Activated CD8-positive, alpha-beta memory T cell treated with anti-CD3 and anti-CD28 coated beads, Interleukin-2, amount 10 ng/mL, durations not matched to agents 7 days and 5 days (primary cell): ENCODE measurements at regions not wholly inside any gene's neighbourhood (a gene's known extent, or its start where the extent isn't known, plus 50 kb on each side); places are given as distances from the start of the nearest gene placed in this dataset.

ENCODE experiments used
- ATAC-seq: fragments of 150-1000 bp; cut with Tn5 transposase; one replicate; pipeline ENCODE4 v1.10.0; 2021; ENCODE audit warnings: moderate library complexity
- CTCF ChIA-PET: fragments of 350-600 bp; sonication (Branson Sonifier 250); formaldehyde crosslinking; loops from one replicate; lab custom pipeline; 2021; ENCODE audit warnings: antibody characterized with exemption; lab: Charles Lee
- DNase-seq: peaks from one replicate; pipeline ENCODE4 v3.0.0-alpha.2; 2020
- H3K27ac Mint-ChIP-seq: one replicate; pipeline ENCODE4 v1.8.0; 2021; ENCODE audit warnings: mild to moderate bottlenecking, mixed read lengths
- H3K27me3 Mint-ChIP-seq: one replicate; pipeline ENCODE4 v1.8.0; 2021; ENCODE audit warnings: mixed read lengths
- H3K36me3 Mint-ChIP-seq: one replicate; pipeline ENCODE4 v1.8.0; 2021; ENCODE audit warnings: mild to moderate bottlenecking, mixed read lengths
- H3K4me1 Mint-ChIP-seq: one replicate; pipeline ENCODE4 v1.8.0; 2021; ENCODE audit warnings: mixed read lengths
- H3K4me3 Mint-ChIP-seq: one replicate; pipeline ENCODE4 v1.8.0; 2021; ENCODE audit warnings: mild to moderate bottlenecking, moderate library complexity, mixed read lengths
- H3K9me3 Mint-ChIP-seq: one replicate; pipeline ENCODE4 v1.8.0; 2022; ENCODE audit warnings: low read depth, mixed read lengths

GRCh38 chr4:123083646-123084045 is 161.2 kb upstream of the NUDT6 start:
- no peaks in the 10 kb centered on the region for H3K9me3 Mint-ChIP-seq
- no peak overlapping the region for H3K27ac Mint-ChIP-seq
- CTCF ChIA-PET, result no interaction called here
- no peaks in the 10 kb centered on the region for H3K27me3 Mint-ChIP-seq
- H3K36me3 Mint-ChIP-seq, result peaks cover 38% of the 10 kb centered on the region
- ATAC-seq (no peak), DNase-seq (no peak)
- H3K4me1 Mint-ChIP-seq, result no peaks in the 10 kb centered on the region
- no peak overlapping the region for H3K4me3 Mint-ChIP-seq

GRCh38 chr4:123088501-123088900 is 166.1 kb upstream of the NUDT6 start:
- no peak overlapping the region for H3K27ac Mint-ChIP-seq

GRCh38 chr4:123090886-123091285 is 168.5 kb upstream of the NUDT6 start:
- Mint-ChIP-seq H3K4me3 (no peak overlapping the region), H3K27me3 (no peaks in the 10 kb centered on the region), H3K9me3 (no peaks in the 10 kb centered on the region), H3K4me1 (peaks cover 3% of the 10 kb centered on the region), H3K27ac (no peak overlapping the region), H3K36me3 (peaks cover 38% of the 10 kb centered on the region)
- CTCF ChIA-PET, result interaction anchor here (2.0 kb wide), 1 partner anchor 11 kb away, joined by 12 read pairs; no protein-coding TSS in a partner anchor
- DNase-seq, result no peak
- no peak for ATAC-seq

More at GRCh38 chr4:123088501-123088900, 166.1 kb upstream of the NUDT6 start:
- peaks cover 3% of the 10 kb centered on the region for H3K4me1 Mint-ChIP-seq
- H3K36me3 Mint-ChIP-seq, result peaks cover 43% of the 10 kb centered on the region
- DNase-seq, result no peak
- H3K9me3 Mint-ChIP-seq, result no peaks in the 10 kb centered on the region
- H3K27me3 Mint-ChIP-seq, result no peaks in the 10 kb centered on the region
- CTCF ChIA-PET, result no interaction called here
- no peak for ATAC-seq
- H3K4me3 Mint-ChIP-seq, result no peak overlapping the region

GRCh38 chr4:123092586-123092985 is 170.2 kb upstream of the NUDT6 start:
- DNase-seq (no peak), ATAC-seq (no peak)
- no peaks in the 10 kb centered on the region for H3K27me3 Mint-ChIP-seq
- H3K36me3 Mint-ChIP-seq, result peaks cover 28% of the 10 kb centered on the region
- no peak overlapping the region for H3K4me3 Mint-ChIP-seq
- CTCF ChIA-PET, result interaction anchor here (2.0 kb wide), 1 partner anchor 10 kb away, joined by 12 read pairs; no protein-coding TSS in a partner anchor
- H3K4me1 Mint-ChIP-seq, result peaks cover 3% of the 10 kb centered on the region
- H3K9me3 Mint-ChIP-seq, result no peaks in the 10 kb centered on the region
- no peak overlapping the region for H3K27ac Mint-ChIP-seq

GRCh38 chr4:123093236-123093635 is 170.8 kb upstream of the NUDT6 start:
- ATAC-seq, result peak; percentile 23
- Mint-ChIP-seq H3K9me3 (no peaks in the 10 kb centered on the region), H3K36me3 (peaks cover 23% of the 10 kb centered on the region), H3K27ac (no peak overlapping the region), H3K27me3 (no peaks in the 10 kb centered on the region), H3K4me3 (no peak overlapping the region), H3K4me1 (peaks cover 3% of the 10 kb centered on the region)
- CTCF ChIA-PET, result interaction anchor here (2.0 kb wide), 1 partner anchor 9 kb away, joined by 12 read pairs; no protein-coding TSS in a partner anchor
- no peak for DNase-seq

DNA sequence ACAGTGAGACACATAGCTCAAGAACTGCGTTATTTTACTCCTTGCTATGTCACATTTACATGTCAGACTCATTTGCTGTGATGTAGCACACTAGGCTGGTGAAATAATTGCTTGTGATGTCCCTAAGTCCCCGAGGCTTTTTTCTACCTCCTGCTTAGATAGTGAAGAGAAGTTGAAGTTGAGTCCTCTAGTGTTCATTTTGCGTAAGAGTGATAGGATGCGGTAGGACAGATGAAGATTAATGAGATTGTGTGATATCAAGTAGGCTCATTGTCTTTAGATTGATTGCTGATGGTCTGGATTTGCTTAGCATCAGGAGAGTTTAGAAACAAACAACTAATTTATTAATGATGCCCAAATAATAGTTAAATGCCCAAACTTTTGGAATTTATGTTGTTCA is 173.6 kb upstream of the NUDT6 start:
- Mint-ChIP-seq H3K27ac (no peak overlapping the region), H3K27me3 (no peaks in the 10 kb centered on the region), H3K9me3 (no peaks in the 10 kb centered on the region), H3K4me3 (no peak overlapping the region), H3K4me1 (peaks cover 3% of the 10 kb centered on the region), H3K36me3 (peaks cover 14% of the 10 kb centered on the region)
- CTCF ChIA-PET, result no interaction called here
- DNase-seq (no peak), ATAC-seq (no peak)

DNA sequence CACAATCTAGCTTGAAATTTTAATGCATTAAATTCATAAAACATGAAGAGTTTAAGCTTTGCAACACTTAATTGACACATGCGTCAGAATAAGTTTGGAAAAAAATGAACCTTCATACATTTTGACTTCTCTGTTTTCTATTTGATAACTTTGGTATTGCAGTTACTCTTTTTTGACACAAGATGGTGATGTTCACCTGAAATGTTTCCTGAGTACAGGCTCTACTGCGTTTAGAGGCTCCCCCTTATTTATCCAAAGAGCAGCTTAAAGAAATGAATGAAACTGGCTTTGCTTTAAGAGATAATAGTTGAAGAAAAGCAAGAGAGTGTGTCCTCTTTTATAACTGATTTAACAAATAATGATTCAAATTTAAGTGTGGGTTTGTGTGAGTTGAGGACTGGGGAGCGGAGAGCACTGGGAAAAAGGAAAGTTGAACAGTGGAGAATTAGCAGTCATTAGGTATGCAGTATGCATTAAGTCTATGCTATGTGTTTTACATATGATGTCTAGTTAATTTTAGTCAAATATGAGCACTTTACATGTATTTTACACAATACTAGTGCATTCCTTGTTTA is 180.6 kb upstream of the NUDT6 start:
- ATAC-seq (peak; percentile 49), DNase-seq (no peak)
- Mint-ChIP-seq H3K27ac (no peak overlapping the region), H3K36me3 (peaks cover 6% of the 10 kb centered on the region), H3K4me1 (peaks cover 3% of the 10 kb centered on the region), H3K9me3 (no peaks in the 10 kb centered on the region), H3K27me3 (no peaks in the 10 kb centered on the region), H3K4me3 (no peak overlapping the region)
- CTCF ChIA-PET, result interaction anchor here (0.6 to 2.3 kb wide), 9 partner anchors 11 to 1220 kb away, joined by 3 to 12 read pairs (median 3); no protein-coding TSS in a partner anchor

DNA sequence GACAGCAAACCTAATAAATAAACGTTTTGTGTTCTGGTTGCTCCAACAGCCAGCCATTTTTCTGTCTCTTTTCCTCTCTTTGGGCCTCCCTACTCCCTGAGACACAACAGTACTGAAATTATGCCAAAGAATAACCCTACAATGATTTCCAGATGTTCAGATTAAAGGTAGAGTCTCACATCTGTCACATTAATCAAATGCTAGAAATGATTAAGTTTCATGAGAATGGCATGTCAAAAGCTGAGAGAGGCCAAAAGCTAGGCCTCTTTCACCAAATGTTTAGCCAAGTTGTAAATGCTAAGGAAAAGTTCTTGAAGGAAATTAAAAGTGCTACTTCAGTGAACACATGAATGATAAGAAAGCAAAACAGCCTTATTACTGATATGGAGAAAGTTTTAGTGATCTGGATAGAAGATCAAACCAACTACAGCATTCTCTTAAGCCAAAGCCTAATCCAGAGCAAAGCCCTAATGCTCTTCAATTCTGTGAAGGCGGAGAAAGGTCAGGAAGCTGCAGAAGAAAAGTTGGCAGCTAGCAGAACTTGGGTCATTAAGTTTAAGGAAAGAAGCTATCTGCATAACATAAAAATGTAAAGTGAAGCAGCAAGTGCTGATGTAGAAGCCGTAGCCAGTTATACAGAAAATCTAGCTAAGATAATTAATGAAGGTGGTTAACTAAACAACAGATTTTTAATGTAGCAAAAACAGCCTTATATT is 182.1 kb upstream of the NUDT6 start:
- Mint-ChIP-seq H3K4me3 (no peak overlapping the region), H3K27me3 (no peaks in the 10 kb centered on the region), H3K4me1 (peaks cover 3% of the 10 kb centered on the region), H3K36me3 (peaks cover 4% of the 10 kb centered on the region), H3K27ac (no peak overlapping the region), H3K9me3 (no peaks in the 10 kb centered on the region)
- DNase-seq (no peak), ATAC-seq (no peak)
- CTCF ChIA-PET, result no interaction called here

GRCh38 chr4:123105026-123105420 is 182.6 kb upstream of the NUDT6 start:
- no peak for DNase-seq
- no peak overlapping the region for H3K27ac Mint-ChIP-seq
- no peaks in the 10 kb centered on the region for H3K9me3 Mint-ChIP-seq
- H3K4me1 Mint-ChIP-seq, result peaks cover 3% of the 10 kb centered on the region
- peaks cover 4% of the 10 kb centered on the region for H3K36me3 Mint-ChIP-seq
- no peaks in the 10 kb centered on the region for H3K27me3 Mint-ChIP-seq
- no peak for ATAC-seq
- H3K4me3 Mint-ChIP-seq, result no peak overlapping the region
- CTCF ChIA-PET, result no interaction called here

GRCh38 chr4:123106747-123107146 is 184.3 kb upstream of the NUDT6 start:
- ATAC-seq, result no peak
- Mint-ChIP-seq H3K9me3 (no peaks in the 10 kb centered on the region), H3K27me3 (no peaks in the 10 kb centered on the region), H3K36me3 (peaks cover 4% of the 10 kb centered on the region), H3K4me3 (no peak overlapping the region), H3K4me1 (peaks cover 1% of the 10 kb centered on the region), H3K27ac (no peak overlapping the region)
- DNase-seq, result no peak
- CTCF ChIA-PET, result interaction anchor here (1.4 kb wide), 1 partner anchor 555 kb away, joined by 6 read pairs; no protein-coding TSS in a partner anchor

GRCh38 chr4:123107444-123108252 is 185.3 kb upstream of the NUDT6 start:
- H3K27me3 Mint-ChIP-seq, result no peaks in the 10 kb centered on the region
- H3K9me3 Mint-ChIP-seq, result no peaks in the 10 kb centered on the region
- DNase-seq (no peak), ATAC-seq (no peak)
- no peak overlapping the region for H3K4me3 Mint-ChIP-seq
- CTCF ChIA-PET, result no interaction called here
- no peaks in the 10 kb centered on the region for H3K4me1 Mint-ChIP-seq
- peaks cover 4% of the 10 kb centered on the region for H3K36me3 Mint-ChIP-seq
- no peak overlapping the region for H3K27ac Mint-ChIP-seq

DNA sequence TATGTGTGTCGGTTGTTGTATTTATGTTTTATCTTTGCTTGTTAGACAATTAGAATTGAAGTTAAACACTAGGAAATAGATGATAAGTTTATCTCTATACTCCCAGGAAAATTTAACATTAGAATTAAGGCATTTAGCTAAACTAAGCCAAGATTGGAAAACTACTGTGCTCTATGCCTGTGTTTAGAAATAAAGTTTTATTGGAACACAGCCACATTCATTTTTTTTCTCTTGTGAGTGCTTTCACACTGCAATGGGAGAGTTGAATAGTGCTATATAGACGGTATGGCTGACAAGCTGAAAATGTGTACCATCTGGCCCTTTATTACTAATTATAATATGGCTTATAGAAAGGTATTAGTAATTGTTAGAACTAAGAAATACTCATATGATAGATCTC is 186.7 kb upstream of the NUDT6 start:
- Mint-ChIP-seq H3K36me3 (peaks cover 9% of the 10 kb centered on the region), H3K4me3 (no peak overlapping the region), H3K27ac (no peak overlapping the region), H3K4me1 (no peaks in the 10 kb centered on the region), H3K27me3 (no peaks in the 10 kb centered on the region), H3K9me3 (peaks cover 3% of the 10 kb centered on the region)
- ATAC-seq, result no peak
- no peak for DNase-seq
- CTCF ChIA-PET, result no interaction called here

GRCh38 chr4:123110147-123110546 is 187.8 kb upstream of the NUDT6 start:
- H3K27ac Mint-ChIP-seq, result no peak overlapping the region
- H3K36me3 Mint-ChIP-seq, result peaks cover 12% of the 10 kb centered on the region
- H3K27me3 Mint-ChIP-seq, result no peaks in the 10 kb centered on the region
- no peak overlapping the region for H3K4me3 Mint-ChIP-seq
- CTCF ChIA-PET, result interaction anchor here (0.8 kb wide), 1 partner anchor 1211 kb away, joined by 3 read pairs; no protein-coding TSS in a partner anchor
- no peaks in the 10 kb centered on the region for H3K4me1 Mint-ChIP-seq
- ATAC-seq (no peak), DNase-seq (no peak)
- peaks cover 3% of the 10 kb centered on the region for H3K9me3 Mint-ChIP-seq
